H1 (cell line): ENCODE measurements at regions not wholly inside any gene's neighbourhood (a gene's known extent, or its start where the extent isn't known, plus 50 kb on each side); places are given as distances from the start of the nearest gene placed in this dataset.

Source experiments
- CTCF ChIA-PET: fragments of 300-600 bp; sonication (Branson Sonifier 250); formaldehyde crosslinking; loops from one replicate; lab custom pipeline; 2021; ENCODE audit not compliant: partially characterized antibody; lab: Charles Lee
- POLR2A ChIA-PET: fragments of 300-600 bp; sonication (Branson Sonifier 250); formaldehyde crosslinking; loops from one replicate; lab custom pipeline; 2021; ENCODE audit warnings: inconsistent platforms; ENCODE audit not compliant: partially characterized antibody; lab: Charles Lee
- DNase-seq, 2 experiments: peaks; one replicate each; pipeline versions ENCODE4 v3.0.0 to v3.0.0-alpha.2; 2010 to 2022; ENCODE audit warnings: low spot score in 2 of 2, low read depth in 1 of 2, mixed read lengths in 1 of 2
- FAIRE-seq: peaks from 2 replicates; lab custom pipeline; 2011; peaks lifted over from hg19 to GRCh38; lab: Jason Lieb, UNC
- H2AFZ ChIP-seq: 2 replicates; pipeline ENCODE4 v1.8.1; 2012; ENCODE audit warnings: low read length, inconsistent platforms
- H2AK5ac ChIP-seq: 2 replicates; pipeline ENCODE4 v1.6.1; 2013; ENCODE audit warnings: low read depth, low read length
- H2BK120ac ChIP-seq: replicated peaks from 2 replicates; pipeline ENCODE3; 2013; ENCODE audit warnings: low read depth, low read length, inconsistent platforms
- H2BK12ac ChIP-seq: 2 replicates; pipeline ENCODE4 v1.6.1; 2013; ENCODE audit warnings: low read depth, low read length
- H2BK15ac ChIP-seq: 2 replicates; pipeline ENCODE4 v1.6.1; 2013; ENCODE audit warnings: low read length
- H2BK20ac ChIP-seq: 2 replicates; pipeline ENCODE4 v1.6.1; 2013; ENCODE audit warnings: low read length
- H2BK5ac ChIP-seq: 2 replicates; pipeline ENCODE4 v1.6.1; 2013; ENCODE audit warnings: low read depth, low read length
- H3K14ac ChIP-seq: 2 replicates; pipeline ENCODE4 v1.6.1; 2013; ENCODE audit warnings: inconsistent platforms; ENCODE audit not compliant: insufficient read length
- H3K18ac ChIP-seq: 2 replicates; pipeline ENCODE4 v1.6.1; 2013; ENCODE audit warnings: low read length; ENCODE audit errors: extremely low read depth
- H3K23ac ChIP-seq: 2 replicates; pipeline ENCODE4 v1.6.1; 2013; ENCODE audit warnings: inconsistent platforms; ENCODE audit not compliant: insufficient read length
- H3K23me2 ChIP-seq: 2 replicates; pipeline ENCODE4 v1.6.1; 2013; ENCODE audit warnings: low read depth, low read length
- H3K27ac ChIP-seq: 2 replicates; pipeline ENCODE4 v1.6.1; 2011; ENCODE audit warnings: low read depth, low read length, inconsistent platforms
- H3K27me3 ChIP-seq, 4 experiments: replicated peaks in 1 of 4; 1 replicate in 1 of 4; 2 replicates in 3 of 4; pipeline versions ENCODE4 v1.6.1 to v1.8.1; 2011 to 2013; ENCODE audit warnings: low read length in 3 of 4, mild to moderate bottlenecking in 3 of 4, inconsistent platforms in 2 of 4, mixed read lengths in 2 of 4, moderate library complexity in 1 of 4; ENCODE audit not compliant: control insufficient read depth in 3 of 4, insufficient read depth in 3 of 4; ENCODE audit errors: extremely low read depth in 1 of 4
- H3K36me3 ChIP-seq, 4 experiments: 2 replicates each; pipeline versions ENCODE4 v1.6.1 to v1.8.1; 2011 to 2013; ENCODE audit warnings: mild to moderate bottlenecking in 4 of 4, low read length in 3 of 4, moderate library complexity in 2 of 4, control low read depth in 1 of 4, inconsistent platforms in 1 of 4; ENCODE audit not compliant: insufficient read depth in 4 of 4, control insufficient read depth in 2 of 4
- H3K4ac ChIP-seq: replicated peaks from 2 replicates; pipeline ENCODE3; 2013; ENCODE audit warnings: low read length, low read depth, mixed read lengths, inconsistent platforms; ENCODE audit not compliant: insufficient read length
- H3K4me1 ChIP-seq, 4 experiments: replicated peaks in 1 of 4; 1 replicate in 1 of 4; 2 replicates in 3 of 4; pipeline versions ENCODE4 v1.6.1 to v1.8.1; 2011 to 2013; ENCODE audit warnings: low read length in 3 of 4, inconsistent platforms in 2 of 4, mixed read lengths in 1 of 4; ENCODE audit not compliant: insufficient read depth in 4 of 4, control insufficient read depth in 3 of 4
- H3K4me2 ChIP-seq, 2 experiments: 2 replicates each; pipeline versions ENCODE4 v1.6.1 to v1.8.1; 2011 to 2013; ENCODE audit warnings: low read depth in 2 of 2, low read length in 2 of 2, control low read depth in 1 of 2, inconsistent platforms in 1 of 2, mild to moderate bottlenecking in 1 of 2; ENCODE audit not compliant: insufficient read depth in 1 of 2
- H3K4me3 ChIP-seq, 4 experiments: fragments of 200-600, 300-600 bp in 1 of 4; sonication (generic), shearing (Covaris generic), sonication (Bioruptor Twin) in 1 of 4; 2 replicates each; pipeline versions ENCODE4 v1.5.1 to v1.8.1; 2011 to 2016; ENCODE audit warnings: low read length in 4 of 4, low read depth in 3 of 4, control low read depth in 2 of 4, inconsistent platforms in 2 of 4, mild to moderate bottlenecking in 2 of 4, mixed read lengths in 1 of 4, moderate library complexity in 1 of 4; ENCODE audit not compliant: insufficient read depth in 2 of 4; ENCODE audit errors: extremely low read depth in 1 of 4
- H3K56ac ChIP-seq: replicated peaks from 2 replicates; pipeline ENCODE3; 2013; ENCODE audit warnings: low read depth, mild to moderate bottlenecking, mixed read lengths, low read length, inconsistent platforms; ENCODE audit not compliant: insufficient read length
- H3K79me1 ChIP-seq: 2 replicates; pipeline ENCODE4 v1.6.1; 2013; ENCODE audit warnings: low read depth, low read length, control low read depth
- H3K79me2 ChIP-seq, 2 experiments: 2 replicates each; pipeline versions ENCODE4 v1.6.1 to v1.8.1; 2012 to 2013; ENCODE audit warnings: low read length in 2 of 2, mild to moderate bottlenecking in 2 of 2, inconsistent platforms in 1 of 2; ENCODE audit not compliant: insufficient read depth in 2 of 2, control insufficient read depth in 1 of 2
- H3K9ac ChIP-seq, 4 experiments: replicated peaks in 1 of 4; 1 replicate in 1 of 4; 2 replicates in 3 of 4; pipeline versions ENCODE4 v1.6.1 to v1.8.1; 2011 to 2013; ENCODE audit warnings: low read depth in 3 of 4, low read length in 3 of 4, control low read depth in 2 of 4, mild to moderate bottlenecking in 2 of 4, moderate library complexity in 2 of 4, inconsistent platforms in 1 of 4; ENCODE audit errors: extremely low read depth in 1 of 4
- H3K9me3 ChIP-seq, 2 experiments: 2 replicates each; pipeline versions ENCODE4 v1.6.1 to v1.8.1; 2012 to 2013; ENCODE audit warnings: mild to moderate bottlenecking in 2 of 2, moderate library complexity in 2 of 2, control low read depth in 1 of 2, inconsistent platforms in 1 of 2, low read depth in 1 of 2, low read length in 1 of 2, mixed read lengths in 1 of 2; ENCODE audit not compliant: insufficient read depth in 2 of 2
- H4K20me1 ChIP-seq, 2 experiments: replicated peaks in 1 of 2; 2 replicates each; pipeline versions ENCODE3 to v1.8.1; 2011 to 2013; ENCODE audit warnings: inconsistent platforms in 2 of 2, low read length in 2 of 2, mild to moderate bottlenecking in 1 of 2; ENCODE audit not compliant: insufficient read depth in 2 of 2, control insufficient read depth in 1 of 2
- H4K5ac ChIP-seq: 2 replicates; pipeline ENCODE4 v1.6.1; 2013; ENCODE audit warnings: low read length, low read depth, mixed read lengths, inconsistent platforms; ENCODE audit not compliant: insufficient read length
- H4K8ac ChIP-seq: 2 replicates; pipeline ENCODE4 v1.8.0; 2013; ENCODE audit warnings: mild to moderate bottlenecking, moderate library complexity, low read length, inconsistent platforms; ENCODE audit not compliant: insufficient read depth; ENCODE audit errors: extremely low read depth
- H4K91ac ChIP-seq: replicated peaks from 2 replicates; pipeline ENCODE3; 2013; ENCODE audit warnings: low read length, mixed read lengths, inconsistent platforms; ENCODE audit not compliant: insufficient read length
- CBX8 ChIP-seq: fragments of 300-800, 300-1000 bp; sonication (generic); IDR thresholded peaks from 2 replicates; pipeline ENCODE4 v1.7.1; 2016; ENCODE audit warnings: low read depth, low read length, borderline replicate concordance
- MAFK ChIP-seq: IDR thresholded peaks from 2 replicates; pipeline ENCODE4 v1.6.1; 2012; ENCODE audit warnings: low read depth, mild to moderate bottlenecking, improper control_type of control experiment, low read length
- WGBS, 2 experiments: shearing (Covaris generic) in 1 of 2; methylation state at CpG; one replicate each; pipeline versions ENCODE4 v1.1.6 to v1.1.7; 2013 to 2015; ENCODE audit warnings: low lambda C conversion rate in 2 of 2, mixed read lengths in 2 of 2, inconsistent platforms in 1 of 2, low coverage in 1 of 2, missing lambda C conversion rate in 1 of 2; ENCODE audit not compliant: insufficient replicate concordance in 2 of 2, insufficient coverage in 1 of 2, insufficient read length in 1 of 2; ENCODE audit errors: extremely low coverage in 1 of 2, missing lambda C conversion rate in 1 of 2; 5-methylcytosine and 5-hydroxymethylcytosine counted together

GRCh38 chr7:110387689-110388088 is 703.2 kb upstream of the LRRN3 start:
- H3K56ac ChIP-seq = no peak overlapping the region
- TF ChIP-seq MAFK (peak; percentile 78), CBX8 (no peak)
- no peaks in the 10 kb centered on the region for H3K9me3 ChIP-seq
- H2BK5ac ChIP-seq = no peak overlapping the region
- ChIA-PET CTCF (no interaction called here), POLR2A (no interaction called here)
- no peak overlapping the region for H3K9ac ChIP-seq
- H3K14ac ChIP-seq = no peak overlapping the region
- H3K23ac ChIP-seq = no peak overlapping the region
- H3K79me1 ChIP-seq = no peaks in the 10 kb centered on the region
- no peaks in the 10 kb centered on the region for H3K23me2 ChIP-seq
- H3K4me1 ChIP-seq = peaks cover 0 to 10% (median 3%) of the 10 kb centered on the region in 4 experiments; a peak in 5 of 7 replicates
- no peak overlapping the region for H4K91ac ChIP-seq
- H3K79me2 ChIP-seq = no peaks in the 10 kb centered on the region
- H2BK120ac ChIP-seq = no peak overlapping the region
- H3K36me3 ChIP-seq = no peaks in the 10 kb centered on the region
- no peak overlapping the region for H3K18ac ChIP-seq
- H3K27me3 ChIP-seq = no peaks in the 10 kb centered on the region; a peak in 1 of 7 replicates
- no peak overlapping the region for H2AFZ ChIP-seq
- H2AK5ac ChIP-seq = no peak overlapping the region
- H3K4ac ChIP-seq = no peak overlapping the region
- no peak overlapping the region for H3K4me3 ChIP-seq
- H2BK20ac ChIP-seq = no peak overlapping the region
- H4K20me1 ChIP-seq = no peaks in the 10 kb centered on the region
- no peak overlapping the region for H4K8ac ChIP-seq
- FAIRE-seq (no peak), DNase-seq (no peak)
- no peak overlapping the region for H2BK12ac ChIP-seq
- H3K4me2 ChIP-seq = no peak overlapping the region
- H2BK15ac ChIP-seq = no peak overlapping the region
- no peak overlapping the region for H3K27ac ChIP-seq
- no peak overlapping the region for H4K5ac ChIP-seq
- 94% methylated on average over 3 of the region's 3 CpGs; no CpG with 5 or more reads in 1 of the 2 experiments for WGBS, 2 experiments
